ENCODE measurements at regions not wholly inside any gene's neighbourhood (a gene's known extent, or its start where the extent isn't known, plus 50 kb on each side); places are given as distances from the start of the nearest gene placed in this dataset.
A peak's percentile ranks its signal among the peaks of the same experiment; 100 is the strongest.

DNA sequence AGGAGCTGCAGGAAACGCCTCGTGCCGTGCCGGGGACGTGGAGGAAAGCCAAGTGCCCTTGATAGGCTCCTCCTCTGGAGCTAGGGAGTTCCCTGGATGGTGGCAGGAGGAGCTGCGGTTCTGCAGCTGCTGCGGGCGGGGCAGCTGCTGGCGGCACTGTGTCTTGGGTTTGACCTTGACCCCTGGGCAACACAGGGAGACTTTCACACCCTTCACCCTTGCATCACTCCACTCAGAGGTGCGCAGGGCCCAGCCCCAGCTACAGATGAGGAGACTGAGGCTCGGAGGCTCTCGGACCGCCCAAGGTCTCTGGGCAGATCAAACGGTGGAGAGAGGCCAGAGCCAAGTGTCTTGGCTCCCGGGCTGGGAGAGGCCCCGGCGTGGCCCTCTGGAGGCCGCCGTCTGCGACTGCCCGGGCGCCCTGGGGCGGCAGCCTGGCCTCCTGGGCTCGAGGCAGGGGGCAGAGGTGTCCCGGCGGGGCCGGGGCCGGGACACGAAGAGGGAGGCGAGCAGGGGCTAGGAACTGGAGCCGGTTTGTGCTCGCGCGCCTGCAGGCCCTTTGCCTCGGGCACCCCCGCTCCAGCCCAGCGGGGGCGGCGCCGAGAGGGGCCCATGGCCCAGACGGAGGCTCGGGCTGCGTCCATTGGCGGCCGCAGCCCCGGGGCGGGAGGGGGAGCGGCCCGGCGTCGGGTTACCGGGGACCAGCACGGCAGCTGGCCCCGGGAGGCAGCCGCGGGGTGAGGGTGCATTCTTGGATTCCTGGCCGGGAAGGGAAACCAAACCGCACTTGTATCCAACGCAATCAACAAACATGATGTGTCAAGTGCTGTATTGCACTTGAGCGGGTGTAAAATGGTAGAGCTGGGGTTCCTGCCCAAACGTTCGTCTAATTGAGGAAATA, 129.6 kb upstream of the SLC1A4 start:
- no peak for DNase-seq

DNA sequence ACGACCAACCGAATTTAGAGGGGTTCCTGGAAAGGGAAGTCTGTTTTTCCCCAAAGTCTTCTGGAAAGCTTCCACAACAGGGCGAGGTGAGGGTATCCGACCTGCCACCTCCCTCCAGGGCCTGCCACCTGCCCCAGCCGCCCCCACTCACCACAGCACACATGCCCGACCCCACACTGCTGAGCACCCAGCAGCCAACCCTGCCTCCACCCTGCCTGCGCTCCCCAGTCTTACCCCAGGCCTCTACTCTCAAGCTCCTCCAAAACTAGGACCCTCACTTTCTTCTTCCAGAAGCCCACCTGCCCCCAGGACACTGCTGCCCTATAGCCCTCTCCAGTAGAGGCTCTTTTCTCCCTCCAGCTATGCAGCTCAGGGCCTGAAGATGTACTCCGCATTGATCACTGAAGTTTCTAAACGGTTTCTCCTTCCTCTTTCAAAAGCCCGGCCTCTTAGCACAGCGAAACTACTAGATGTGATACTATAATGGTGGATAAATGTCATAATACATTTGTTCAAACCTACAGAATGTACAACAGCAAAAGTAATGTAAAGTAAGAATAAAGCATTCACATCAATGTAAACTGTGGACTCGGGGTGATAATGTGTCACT, 128.8 kb upstream of the SLC1A4 start:
- no peak for DNase-seq

DNA sequence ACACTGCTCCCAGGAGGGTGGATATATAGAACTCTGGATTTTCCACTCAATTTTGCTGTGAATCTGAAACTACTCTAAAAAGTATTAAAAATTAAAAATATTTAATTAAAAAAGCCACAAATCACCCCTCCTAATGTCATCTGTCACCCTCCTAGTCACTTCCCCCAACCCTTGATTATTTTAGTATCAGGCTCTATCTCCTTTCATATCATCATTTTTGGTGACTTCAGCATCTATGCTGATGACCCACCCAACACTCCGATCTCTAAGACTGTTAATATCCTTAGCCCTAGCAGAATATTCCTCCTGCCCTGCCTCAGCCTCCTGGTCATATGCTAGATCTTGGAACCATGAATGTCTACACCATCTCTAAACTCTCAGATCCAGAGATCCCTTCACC, 128.3 kb upstream of the SLC1A4 start:
- no peak for DNase-seq

- no peak for DNase-seq
These were observed 127.5 kb upstream of the SLC1A4 start for GRCh38 chr2:64861452-64862397.

DNA sequence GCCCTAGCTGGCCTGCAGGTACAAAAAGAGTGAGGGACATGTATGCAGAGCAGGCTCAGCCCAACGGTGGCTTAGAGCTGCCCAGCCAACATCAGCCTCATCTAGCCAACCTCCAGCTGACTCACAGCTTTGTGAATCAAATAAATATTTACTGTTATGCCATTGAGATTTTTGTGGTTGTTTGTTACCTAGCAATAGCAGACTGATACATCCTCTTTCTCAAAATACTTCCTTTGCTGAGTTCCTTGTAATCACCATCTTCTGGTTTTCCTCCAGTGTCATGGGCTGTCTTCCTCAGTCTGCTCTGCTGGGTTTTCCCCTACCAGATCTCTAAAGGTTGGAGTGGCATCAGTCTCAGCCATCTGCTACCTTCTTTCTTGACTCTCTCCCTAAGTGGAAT, 126.6 kb upstream of the SLC1A4 start:
- no peak for DNase-seq

DNA sequence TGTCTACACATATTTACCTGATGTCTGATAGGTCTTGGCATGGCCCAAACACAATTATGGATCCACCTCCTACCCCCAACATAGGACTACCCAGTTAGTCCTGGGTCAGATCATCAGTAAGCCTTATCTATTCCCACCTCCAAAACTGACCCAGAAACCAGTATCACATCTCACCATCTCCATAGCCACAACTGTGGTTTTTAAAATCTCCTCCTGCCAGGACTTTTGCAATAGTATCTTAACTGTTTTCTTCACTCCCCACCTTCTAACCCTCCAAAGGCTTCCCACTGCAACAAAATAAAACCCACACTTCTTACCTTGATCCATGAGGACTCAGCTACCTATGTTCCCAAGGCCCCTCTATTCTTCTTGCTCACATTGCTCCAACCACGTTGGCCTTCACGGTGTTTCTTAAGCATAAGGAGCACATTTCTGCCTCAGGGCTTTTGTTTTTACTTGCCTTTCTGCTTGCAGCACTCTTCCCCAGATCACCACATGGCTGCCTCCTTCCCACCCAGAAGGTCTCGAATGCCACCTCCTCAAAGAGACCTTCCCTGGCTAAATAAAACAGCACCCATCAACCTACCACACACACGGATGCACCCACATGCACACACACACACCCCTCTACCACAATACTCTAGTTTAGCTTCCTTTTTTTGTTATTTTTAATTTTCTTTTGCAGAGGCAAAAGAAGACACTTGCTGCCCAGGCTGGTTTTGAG, 125.9 kb upstream of the SLC1A4 start:
- no peak for DNase-seq

GRCh38 chr2:64865073-64865830, 123.9 kb upstream of the SLC1A4 start:
- DNase-seq = peak; percentile 55

GRCh38 chr2:64865831-64866345, 123.3 kb upstream of the SLC1A4 start:
- DNase-seq = no peak

DNA sequence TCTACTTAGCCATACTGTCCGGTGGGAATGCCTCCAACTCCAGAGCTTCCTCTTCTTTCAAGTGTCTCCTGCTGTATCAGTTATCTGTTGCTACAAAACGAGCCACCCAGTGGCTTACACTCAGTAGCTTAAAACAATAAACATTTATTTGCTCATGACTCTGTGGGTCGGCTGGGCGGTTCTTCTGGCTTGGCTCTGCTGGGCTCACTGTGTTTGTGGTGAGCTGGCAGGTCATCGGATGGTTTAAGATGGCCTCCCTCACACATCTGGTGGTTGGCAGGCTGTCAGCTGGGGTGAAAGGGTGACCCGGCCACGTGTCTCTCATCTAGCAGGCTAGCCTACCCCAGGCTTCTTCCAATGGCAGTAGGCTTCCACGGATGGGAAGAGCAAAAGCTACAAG, 122.4 kb upstream of the SLC1A4 start:
- DNase-seq = no peak

DNA sequence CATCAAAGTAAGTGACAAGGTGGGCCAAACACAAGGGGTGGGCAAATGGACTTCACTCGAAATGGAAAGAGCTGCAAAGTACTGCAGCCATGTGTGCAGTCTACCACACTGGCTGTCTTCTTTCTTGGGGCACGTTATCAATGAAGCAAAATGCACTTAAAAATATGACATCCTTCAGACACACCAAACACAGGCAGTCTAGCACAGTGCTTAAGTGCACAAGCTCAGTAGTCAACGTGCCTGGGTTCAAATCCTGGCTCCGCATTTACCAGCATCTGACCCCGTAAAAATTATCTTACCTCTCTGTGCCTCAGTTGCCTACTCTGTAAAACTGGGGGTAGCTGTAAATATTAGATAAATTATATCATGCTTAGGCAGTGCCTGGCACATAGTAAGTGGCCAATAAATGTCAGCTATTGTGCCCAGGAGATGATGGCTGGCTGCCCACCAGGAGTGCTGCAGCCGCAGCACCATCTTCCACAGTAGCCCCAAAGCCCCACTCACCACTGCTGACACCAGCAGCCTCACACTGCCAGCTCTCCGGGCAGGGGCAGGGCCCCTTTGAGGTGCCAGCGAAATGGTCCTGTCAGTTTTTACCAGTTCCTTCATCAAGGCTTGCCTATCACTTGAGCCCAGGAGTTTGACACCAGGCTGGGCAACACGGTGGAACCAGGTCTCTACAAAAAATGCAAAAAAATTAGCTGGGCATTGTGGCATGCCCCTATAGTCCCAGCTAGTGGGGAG, 121.8 kb upstream of the SLC1A4 start:
- DNase-seq = no peak

DNA sequence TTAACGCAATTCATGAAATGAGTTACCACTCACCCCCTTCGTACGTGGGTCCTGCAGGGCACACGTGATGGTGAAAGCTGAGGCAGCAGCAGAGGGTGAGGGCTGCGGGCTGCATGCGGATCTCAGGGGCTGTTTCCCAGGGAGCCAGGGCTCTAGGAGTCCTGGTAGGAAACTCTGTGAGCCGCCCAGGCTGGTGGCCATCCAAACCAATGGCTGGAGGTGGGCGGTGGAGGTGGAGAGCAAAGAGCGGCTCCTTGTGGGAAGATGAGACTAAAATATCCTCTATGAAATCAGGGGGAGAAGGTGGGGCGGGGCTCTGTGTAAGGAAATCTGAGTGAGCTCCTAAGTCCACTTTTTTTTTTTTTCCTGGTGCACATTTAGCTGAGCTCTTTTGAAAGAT, 120.1 kb upstream of the SLC1A4 start:
- no peak for DNase-seq

DNA sequence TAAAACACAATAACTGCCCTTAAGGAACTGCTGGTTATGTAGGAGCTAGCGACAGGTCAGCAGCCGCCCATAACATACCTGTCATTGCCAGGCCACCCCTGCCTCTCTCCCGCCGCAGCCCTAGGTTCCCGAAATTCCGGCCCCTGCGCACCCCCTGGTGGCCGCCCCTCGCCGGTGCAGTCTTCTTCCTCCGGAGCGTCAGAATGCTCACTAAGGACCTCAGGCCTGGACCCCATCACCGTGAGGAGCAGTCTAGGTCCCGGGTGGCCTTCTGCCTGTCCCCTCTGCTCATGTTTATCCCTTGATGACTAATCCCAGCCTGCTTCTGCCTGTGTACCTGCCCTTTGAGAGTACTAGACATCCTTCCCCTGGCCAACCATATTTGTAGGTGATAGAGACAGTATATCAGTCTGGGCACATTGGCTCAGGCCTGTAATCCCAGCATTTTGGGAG, 115.7 kb upstream of the SLC1A4 start:
- peak; percentile 79 for DNase-seq

DNA sequence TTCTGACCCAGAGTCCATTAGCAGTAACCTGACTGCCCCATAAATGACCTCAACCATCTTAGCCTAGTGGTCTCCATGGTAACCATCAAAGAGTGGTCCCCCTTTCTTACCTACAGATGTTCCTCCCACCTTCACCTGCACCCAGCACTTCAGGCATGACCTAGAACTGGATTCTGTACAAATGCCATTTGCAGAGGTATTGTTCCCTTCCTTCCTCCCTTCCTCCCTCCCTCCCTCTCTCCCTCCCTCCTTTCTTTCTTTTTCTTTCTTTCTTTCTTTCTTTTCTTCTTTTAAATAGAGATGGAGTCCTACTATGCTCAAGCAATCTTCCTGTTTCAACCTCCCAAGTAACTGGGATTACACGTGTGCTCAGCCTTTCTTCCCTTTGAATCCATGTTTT, 114.6 kb upstream of the SLC1A4 start:
- DNase-seq = no peak

DNA sequence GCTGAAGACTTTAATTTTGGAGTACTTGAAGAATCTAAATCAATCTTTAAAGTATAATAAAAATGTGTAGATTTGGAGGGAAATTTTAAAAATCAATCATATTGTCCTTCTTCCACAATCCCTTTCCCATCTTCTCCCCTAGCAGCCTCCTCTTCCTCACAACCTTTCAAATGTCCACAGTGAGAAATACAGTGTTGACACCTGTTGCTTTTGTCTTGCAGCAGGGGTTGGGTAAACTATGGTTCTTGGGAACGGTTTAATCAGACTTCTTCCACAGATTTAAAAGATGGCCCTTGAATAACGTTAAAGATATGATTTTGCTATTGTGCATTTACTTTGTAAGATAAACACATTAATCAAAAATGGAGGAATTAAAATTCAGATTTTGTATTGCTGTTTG, 113.8 kb upstream of the SLC1A4 start:
- DNase-seq = no peak

DNA sequence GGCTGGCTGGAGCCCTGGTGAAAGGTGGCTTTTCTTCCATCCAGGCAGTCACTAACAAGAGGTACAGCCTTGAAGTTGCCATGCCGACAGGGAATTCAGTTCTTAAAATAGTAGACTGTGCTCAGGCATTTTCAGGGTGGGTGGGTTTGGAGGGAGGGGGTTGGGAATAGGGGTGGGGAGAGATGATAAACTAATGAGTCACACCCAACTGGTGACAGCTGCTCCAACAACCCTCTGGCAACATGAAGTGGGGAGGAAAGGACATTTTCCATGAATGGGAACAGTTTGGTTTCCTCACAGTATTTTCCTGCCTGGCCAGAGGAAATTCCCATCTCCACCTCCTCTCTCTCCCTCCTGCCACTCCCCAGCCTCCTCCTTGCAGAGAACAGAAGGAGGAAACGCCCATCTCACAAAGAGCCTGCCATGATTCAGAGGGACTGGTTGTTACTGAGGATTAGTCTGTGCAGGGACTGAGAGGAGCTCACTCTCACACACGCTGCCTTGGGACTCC, 113.0 kb upstream of the SLC1A4 start:
- DNase-seq = no peak

DNA sequence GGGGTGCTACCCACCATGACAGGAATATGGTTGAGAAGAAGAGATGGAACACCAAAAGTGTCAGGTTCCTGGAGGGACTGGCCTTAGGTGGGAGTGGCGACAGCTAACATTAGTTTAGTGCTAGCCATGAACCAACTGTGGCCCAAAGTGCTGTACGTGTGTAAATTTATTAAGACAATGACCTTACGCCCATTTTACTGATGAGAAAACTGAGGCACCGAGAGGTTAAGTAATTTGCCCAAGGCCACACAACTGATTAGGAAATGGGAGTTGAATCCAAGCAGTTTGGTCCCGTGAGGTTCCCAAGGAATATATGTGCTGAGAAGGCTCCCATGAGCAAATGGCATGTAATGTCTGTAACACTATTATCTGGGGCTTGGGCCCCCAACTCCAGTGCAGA, 109.5 kb upstream of the SLC1A4 start:
- DNase-seq = no peak

GRCh38 chr2:64880193-64880951, 108.8 kb upstream of the SLC1A4 start:
- no peak for DNase-seq

DNA sequence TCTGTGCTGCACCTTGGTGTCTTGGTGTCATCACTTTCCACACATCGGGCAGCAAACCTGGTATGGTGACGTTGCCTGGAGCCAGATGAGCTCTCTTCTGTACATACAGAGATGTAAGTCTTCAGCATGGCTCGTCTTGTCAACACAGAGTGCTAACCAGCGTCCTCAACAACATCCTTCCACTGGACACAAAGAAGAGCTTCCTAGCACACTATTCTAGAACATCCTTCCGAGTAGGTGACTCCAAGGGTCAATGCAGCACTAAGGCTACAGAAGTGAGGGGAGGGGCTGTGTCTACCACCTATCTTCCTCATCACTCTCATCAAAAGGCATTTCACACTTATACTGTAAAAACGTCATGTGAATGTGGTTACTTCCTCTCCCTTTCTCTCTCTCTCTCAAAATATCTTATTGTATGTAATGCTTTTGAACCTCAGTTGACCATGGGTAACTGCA, 108.1 kb upstream of the SLC1A4 start:
- DNase-seq = no peak

DNA sequence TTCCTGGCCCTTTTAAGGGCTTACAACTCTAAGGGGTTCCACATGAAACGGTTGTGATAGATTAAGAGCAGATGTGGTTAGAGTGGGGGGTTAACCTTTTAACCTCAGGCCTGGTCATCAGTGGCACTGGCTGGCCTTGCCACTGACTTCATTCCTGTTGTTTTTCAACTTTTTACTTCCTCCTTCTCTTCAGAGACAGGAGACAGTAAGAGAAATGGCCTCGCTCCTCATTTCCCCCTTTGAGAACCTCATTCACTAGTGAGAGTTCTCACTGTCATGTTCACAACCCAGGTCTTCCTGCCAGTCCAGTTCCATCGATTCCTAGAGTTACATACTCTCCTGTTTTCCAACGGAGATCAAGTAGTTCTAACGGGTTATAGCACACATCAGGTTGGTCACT, 101.6 kb upstream of the SLC1A4 start:
- no peak for DNase-seq

Data from activated gamma-delta T cell treated with Interleukin-2 at 50 U/mL for 16 hours (primary cell).